ENCODE measurements at regions not wholly inside any gene's neighbourhood (a gene's known extent, or its start where the extent isn't known, plus 50 kb on each side); places are given as distances from the start of the nearest gene placed in this dataset.
A peak's percentile ranks its signal among the peaks of the same experiment; 100 is the strongest.

DNA sequence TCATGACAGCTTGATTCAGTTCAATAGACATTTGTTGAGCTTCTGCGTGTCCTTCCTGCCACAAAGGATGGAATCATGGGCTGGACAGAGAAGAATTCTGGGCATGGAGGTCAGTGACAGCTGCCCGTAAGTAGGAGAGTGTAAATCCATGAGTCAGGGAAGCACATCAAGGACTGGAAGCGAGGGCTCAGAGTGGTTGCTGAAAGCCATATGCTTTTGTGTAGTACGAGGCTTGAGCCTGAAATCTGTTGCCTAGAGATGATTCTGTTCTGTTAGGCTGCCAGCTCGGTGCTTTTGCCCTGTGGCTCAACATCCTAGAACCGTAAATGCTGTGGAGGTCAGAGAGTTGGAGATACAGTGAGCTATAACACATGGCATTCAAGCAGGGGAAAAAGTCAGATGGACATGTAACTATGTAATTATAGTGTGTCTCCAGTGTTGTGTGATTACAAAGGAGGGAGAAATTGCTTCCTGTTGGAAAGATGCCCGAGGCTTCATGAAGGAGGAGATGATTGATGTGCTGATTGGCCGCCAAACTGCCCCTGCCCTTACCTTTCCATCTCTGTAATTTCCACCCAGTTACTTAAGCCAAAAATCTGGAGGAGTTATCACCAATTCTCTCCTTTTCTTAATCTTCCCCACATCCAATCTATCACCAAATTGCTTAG is 92.8 kb upstream of the CACNA1E start:
- no peak for DNase-seq (ENCODE audit: low spot score)

- DNase-seq (ENCODE audit: low spot score) = no peak
Measured at GRCh38 chr1:181391301-181391900, 91.9 kb upstream of the CACNA1E start.

DNA sequence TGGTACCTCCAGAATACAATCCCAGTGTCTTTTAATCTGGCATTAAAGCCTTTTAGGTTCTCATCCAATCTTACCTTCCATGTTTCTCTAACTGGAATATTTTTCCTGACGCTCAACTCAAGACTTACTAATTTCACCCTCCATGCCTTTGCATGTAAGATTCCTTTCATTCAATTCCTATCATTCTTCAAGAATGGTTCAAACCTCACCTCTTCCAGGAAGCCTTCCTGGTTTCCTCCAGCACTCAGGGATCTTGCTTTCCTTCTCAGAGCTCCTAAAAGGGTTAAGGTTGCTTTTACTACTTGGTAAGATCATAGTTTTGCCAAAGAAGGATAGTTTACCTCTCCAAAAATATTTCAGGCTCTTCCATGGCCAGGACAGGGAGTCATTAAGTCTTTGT is 91.2 kb upstream of the CACNA1E start:
- DNase-seq (ENCODE audit: low spot score) = no peak

DNA sequence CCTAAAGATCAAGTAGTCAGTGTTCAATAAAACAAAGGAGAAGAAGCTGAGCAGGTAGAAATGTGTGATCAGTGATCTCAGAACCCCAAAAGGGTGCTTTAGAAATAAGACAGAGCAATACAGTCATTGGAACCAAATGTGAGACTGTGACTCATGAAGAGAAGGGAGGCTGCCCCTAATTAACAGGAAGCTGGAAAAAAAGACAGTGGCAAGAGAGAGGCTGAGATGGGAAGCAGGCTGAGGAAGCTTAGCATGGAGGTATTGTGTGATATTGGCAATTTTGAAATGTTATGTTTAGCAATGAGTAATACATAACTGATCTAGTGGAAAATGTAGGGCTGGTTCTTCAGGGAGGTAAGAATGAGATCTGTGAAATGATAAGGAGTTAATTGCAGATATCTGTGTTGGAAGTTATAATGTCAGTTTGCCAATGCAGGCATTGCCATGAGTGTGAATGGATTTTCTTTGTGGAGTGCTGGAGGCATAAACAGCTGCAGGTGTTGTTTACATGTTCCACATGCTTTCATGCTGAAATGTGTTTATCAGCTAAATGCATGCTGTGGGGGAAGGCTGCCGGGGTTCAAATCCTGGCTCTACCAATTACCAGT is 90.6 kb upstream of the CACNA1E start:
- no peak for DNase-seq (ENCODE audit: low spot score)

DNA sequence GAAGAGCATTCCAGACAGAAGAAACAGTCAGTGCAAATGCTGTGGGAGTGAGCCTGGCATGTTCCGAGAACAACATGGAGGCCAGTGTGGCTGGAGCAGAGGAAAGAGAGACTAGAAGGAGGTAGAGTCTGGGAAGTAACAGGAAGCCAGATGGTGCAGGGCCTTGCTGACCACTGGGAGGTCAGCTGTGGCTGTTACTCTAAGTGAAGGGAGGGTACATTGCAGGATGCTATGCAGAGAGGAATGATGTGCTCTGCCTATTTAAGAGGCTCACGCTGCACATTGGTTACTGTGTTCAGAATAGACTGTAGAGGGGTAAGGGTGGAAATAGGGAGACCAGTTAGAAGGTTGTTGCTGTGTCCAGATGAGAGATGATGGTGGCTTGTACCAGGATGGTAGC is 88.6 kb upstream of the CACNA1E start:
- DNase-seq (ENCODE audit: low spot score) = no peak

- no peak for DNase-seq (ENCODE audit: low spot score)
Measured at GRCh38 chr1:181396171-181396670, 87.1 kb upstream of the CACNA1E start.

DNA sequence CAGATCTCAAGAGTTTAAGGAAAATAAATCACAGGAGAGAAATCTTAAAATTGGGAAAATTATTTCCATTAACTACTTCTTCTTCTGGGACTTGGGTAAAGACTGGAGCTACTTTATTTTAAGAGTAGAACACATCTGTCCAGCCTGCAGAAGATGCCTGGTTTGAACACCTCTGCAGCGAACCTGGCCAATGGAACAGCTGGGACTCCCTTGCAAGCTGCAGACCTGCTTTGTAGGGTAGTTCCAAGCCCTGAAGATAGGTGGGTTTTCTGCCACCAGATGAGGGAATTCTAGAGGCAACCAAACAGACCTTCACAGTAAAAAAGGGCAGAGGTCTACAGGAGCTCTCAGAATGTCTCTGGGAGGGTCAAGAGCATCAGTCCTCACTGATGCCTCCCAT is 86.5 kb upstream of the CACNA1E start:
- DNase-seq (ENCODE audit: low spot score) = no peak

- DNase-seq (ENCODE audit: low spot score) = no peak
Measured at GRCh38 chr1:181397845-181398244, 85.5 kb upstream of the CACNA1E start.

DNA sequence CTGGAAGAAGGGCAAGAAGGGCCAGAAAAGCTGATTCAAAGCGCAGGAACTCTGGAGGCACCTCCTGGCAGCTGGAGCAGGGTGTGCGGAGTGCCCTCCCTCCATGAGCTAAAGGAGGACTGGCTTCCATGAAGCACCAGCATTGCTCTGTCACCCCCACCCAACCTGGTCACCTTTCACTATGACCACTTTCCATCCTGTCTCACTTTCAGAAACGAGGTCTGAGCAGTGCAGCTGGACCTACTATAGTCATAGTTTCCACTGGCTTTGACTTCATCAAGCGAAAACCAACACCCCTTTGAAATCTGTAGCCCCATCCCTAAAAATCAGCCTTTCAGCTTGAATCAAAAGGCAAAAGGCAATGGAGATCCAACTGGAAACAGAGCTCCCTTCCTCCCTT is 84.8 kb upstream of the CACNA1E start:
- no peak for DNase-seq (ENCODE audit: low spot score)

DNA sequence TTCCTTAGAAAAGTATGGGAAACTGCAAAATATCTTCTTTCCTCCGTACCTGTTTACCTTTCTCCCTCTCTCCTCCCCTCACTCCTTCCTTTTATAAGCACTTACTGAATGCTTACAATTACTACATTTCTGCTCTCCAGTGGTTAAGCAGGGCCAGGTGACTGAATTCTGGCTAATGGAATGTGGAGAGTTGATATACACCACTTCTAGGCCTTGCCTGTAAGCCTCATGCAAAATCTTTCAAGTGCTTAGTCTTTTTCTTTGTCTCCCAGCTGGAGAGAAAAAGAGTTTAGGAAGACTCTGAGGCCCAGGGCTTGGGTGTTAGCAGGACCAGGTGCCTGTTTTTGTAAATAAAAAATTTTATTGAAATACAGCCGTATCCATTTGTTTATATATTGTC is 77.7 kb upstream of the CACNA1E start:
- DNase-seq (ENCODE audit: low spot score) = no peak

- DNase-seq (ENCODE audit: low spot score) = no peak
Measured at GRCh38 chr1:181406989-181407388, 76.3 kb upstream of the CACNA1E start.

- no peak for DNase-seq (ENCODE audit: low spot score)
Measured at GRCh38 chr1:181409981-181410380, 73.3 kb upstream of the CACNA1E start.

DNA sequence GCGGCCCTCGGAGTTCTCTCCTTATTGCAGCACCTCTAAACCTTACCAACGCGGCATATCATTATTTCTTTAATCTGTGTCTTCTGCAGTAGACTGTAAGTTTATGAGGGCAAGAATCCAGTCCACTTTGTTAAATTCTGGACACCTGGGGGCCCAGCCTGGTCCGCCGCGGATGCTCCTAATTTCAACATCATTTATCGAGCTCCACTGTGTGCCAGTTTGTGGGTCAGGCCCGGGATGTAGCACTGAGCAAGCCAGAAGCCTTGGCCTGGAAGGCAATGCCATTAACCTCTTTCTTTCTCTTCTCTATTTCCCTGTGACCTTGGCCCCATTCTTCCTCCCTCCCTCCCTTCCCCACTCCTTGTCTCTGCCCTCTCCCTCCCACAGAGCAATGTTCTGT is 70.6 kb upstream of the CACNA1E start:
- DNase-seq (ENCODE audit: low spot score) = no peak

DNA sequence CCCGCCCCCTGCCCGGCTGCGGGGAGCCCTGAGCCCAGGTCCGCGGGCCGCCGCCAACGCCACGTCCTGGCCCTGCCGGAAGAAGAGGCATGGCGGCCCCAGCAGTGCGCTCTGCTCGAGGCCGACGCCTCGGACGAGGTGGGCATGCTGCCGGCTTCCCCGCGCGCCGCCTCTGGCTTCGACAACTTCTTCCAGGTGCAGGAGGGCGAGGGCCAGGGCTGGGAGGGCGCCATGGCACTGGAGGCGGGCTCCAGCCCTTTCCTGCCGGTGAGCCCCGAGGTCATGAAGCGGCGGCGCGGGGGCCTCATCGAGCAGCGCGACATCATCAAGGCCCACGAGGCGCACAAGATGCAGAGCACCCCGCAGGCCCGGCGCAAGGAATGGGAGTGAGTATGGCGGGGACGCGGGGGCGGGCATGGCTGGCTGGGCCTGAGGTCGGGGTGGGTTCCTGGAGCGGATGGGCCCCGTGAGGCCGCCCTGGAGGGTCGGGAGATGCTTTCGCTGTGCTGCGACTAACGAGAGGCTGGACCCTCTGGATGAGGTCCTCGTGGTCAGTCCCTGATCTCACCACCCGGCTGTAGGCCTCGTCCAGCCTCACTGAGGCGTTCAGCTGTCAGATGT is 70.0 kb upstream of the CACNA1E start:
- DNase-seq (ENCODE audit: low spot score) = no peak

DNA sequence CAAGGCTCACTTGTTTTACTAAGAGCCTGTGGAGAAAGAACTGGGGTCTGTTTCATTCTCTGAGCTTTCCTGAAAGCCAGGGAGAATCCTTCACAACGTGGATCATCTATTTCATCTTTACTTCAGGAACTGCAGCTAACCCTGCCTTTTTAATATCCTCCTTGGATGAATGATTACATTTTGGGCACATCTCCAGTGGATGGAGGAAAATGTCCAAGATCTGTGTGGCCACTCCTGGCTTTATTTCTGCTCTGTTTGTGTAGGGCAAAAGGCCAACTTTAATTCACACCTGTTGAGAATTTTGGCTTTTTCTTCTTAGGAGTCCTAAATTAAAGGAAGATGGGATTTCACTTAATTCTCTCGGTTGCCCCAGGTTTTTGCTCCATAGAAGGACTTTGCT is 69.5 kb upstream of the CACNA1E start:
- DNase-seq (ENCODE audit: low spot score) = no peak

DNA sequence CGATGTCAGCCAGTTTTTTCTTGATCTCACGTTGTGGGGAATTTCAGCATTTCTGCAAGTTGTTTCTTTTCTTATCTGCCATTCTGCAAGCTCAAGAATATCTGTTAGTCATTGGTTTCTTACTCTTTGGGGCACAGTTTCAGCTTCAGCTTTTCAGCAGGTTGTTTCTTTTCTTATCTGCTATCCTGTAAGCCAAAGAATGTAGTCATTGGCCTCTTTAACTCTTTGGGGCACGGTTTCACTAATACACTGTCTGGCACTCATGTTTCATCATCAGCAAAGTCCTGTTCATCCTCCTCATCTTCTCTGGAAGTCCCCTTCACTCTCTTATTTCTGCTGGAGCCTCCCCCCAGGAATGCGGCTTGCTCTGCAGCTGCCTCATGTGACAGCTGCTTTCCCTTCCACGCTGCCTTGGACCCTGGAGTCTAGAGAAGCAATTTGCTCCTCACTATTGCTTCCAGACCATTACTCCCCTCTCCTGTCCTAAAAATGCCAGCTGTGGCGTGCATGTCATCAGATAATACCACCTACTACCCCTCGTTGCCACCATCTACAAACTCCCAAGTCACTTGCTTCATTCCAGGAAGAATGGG is 67.0 kb upstream of the CACNA1E start:
- no peak for DNase-seq (ENCODE audit: low spot score)

- no peak for DNase-seq (ENCODE audit: low spot score)
Measured at GRCh38 chr1:181417915-181418314, 65.4 kb upstream of the CACNA1E start.

DNA sequence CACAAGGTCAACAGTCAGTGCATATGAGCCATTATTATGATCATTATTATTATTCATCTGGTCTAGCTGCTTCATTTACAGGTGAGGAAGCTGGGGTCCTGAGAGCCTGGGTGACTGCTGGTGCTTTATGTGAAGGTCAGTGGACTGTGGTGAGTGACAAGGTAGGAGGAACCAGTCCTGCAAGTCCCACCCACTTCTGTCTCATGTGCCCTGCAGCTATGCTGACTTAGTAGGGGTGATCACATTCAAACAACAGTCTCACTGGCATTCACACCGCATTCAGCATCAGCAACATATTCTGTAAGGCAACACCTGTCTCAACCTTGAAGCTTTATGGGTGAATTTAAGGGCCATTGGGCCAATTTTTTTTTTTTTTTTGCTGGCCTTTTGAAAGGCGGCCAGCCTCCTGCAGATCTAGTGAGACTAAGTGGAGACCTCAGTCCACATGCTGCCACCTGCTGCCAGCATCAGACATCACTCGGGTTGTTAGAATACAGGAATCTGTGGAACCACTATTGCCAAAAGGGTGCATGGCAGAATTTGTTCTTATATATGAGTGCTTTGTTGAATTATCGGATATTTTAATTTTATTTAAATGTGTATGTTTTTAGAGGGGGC is 59.9 kb upstream of the CACNA1E start:
- peak; percentile 21 for DNase-seq (ENCODE audit: low spot score)

DNA sequence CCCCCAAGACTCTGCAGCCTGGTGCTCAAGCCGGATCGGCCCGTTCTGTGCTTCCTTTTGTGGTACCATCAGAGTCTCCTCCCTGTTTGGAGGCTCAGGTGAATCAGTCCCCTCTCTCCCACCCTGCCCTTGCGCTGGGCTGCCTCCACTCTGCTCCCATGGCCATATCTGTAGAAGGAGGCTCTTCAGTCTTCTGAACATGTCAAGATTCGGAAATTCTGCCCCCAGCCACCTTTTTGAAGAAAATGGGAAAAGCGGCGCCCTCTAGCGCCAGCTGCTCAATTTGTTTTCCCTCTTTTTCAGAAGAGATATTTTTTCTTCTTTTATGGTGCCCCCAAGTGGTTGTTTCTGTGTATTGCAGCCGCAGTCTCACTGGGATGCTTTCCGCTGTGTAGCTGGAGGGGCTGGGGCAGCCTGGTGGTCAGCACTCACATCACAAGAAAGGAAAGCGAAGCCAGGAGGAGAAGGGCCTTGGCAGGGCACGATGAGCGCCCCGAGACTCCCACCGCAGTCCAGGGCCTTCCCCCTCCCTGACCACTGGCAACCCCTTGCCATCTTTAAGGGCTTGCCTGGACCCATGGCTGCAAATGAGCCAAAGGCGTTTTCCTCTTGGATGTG is 58.4 kb upstream of the CACNA1E start:
- DNase-seq (ENCODE audit: low spot score) = peak; percentile 45

DNA sequence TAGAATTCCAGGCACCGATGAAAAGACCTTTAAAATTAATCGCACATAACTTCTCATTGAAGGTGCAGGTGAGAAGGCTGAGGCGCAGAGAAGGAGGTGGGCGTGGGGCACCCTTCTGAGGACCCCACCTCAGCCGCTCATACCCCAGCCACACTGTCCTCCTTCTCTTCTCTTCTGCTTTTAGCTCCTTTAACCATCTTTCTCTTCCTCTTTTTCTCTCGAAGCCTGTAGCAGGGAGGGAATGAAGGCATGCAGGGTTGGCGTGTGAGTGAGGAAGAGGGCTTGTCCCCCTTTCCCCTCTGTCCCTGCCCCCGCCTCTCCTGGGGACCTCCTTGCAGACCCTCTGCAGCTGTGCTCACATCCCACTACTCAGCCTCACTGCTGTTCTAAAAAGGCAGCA is 57.8 kb upstream of the CACNA1E start:
- no peak for DNase-seq (ENCODE audit: low spot score)

DNA sequence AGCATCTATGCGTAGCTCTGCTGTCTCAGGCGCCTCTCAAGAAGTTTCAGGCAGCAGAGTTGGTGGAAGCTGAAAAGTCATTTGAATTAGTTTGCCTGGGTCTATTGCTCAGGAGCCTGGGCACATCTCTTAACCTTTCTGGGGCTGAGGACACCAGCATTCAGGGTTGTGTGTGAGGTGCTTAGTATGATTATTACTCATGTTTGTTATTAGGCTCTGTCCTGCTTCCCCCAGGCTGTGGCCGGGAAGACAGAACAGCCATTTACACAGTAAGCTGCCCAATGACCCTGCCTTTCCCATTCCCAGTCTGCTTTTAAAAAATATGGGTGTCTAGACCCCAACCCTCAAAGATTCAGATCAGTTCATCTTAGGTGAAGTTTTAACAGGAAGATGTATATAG is 53.9 kb upstream of the CACNA1E start:
- DNase-seq (ENCODE audit: low spot score) = no peak
